ENCODE measurements at regions not wholly inside any gene's neighbourhood (a gene's known extent, or its start where the extent isn't known, plus 50 kb on each side); places are given as distances from the start of the nearest gene placed in this dataset.

GRCh38 chr14:42460673-42461072 is 854.0 kb downstream of the LRFN5 start:
- no peak for TF ChIP-seq CTCF (IDR thresholded peaks at IDR 0.05)
- TF ChIP-seq POLR2A (IDR thresholded peaks at IDR 0.05), result no peak
- TF ChIP-seq EP300 (IDR thresholded peaks at IDR 0.05), result no peak

Data from gastroesophageal sphincter (tissue), 3 donors.